ENCODE measurements at regions not wholly inside any gene's neighbourhood (a gene's known extent, or its start where the extent isn't known, plus 50 kb on each side); places are given as distances from the start of the nearest gene placed in this dataset.

GRCh38 chr1:5404412-5405203 is 587.6 kb downstream of the NPHP4 start:
- no peak overlapping the region for H3K4me3 ChIP-seq
- H3K9me3 ChIP-seq, result no peaks in the 10 kb centered on the region
- H3K27me3 ChIP-seq, result no peaks in the 10 kb centered on the region
- H3K36me3 ChIP-seq, result no peaks in the 10 kb centered on the region
- DNase-seq, result no peak

GRCh38 chr1:5403935-5404334 is 588.3 kb downstream of the NPHP4 start:
- H3K36me3 ChIP-seq, result no peaks in the 10 kb centered on the region
- DNase-seq, result no peak
- H3K9me3 ChIP-seq, result no peaks in the 10 kb centered on the region
- H3K27me3 ChIP-seq, result no peaks in the 10 kb centered on the region
- H3K4me3 ChIP-seq, result no peak overlapping the region

GRCh38 chr1:5402618-5403017 is 589.6 kb downstream of the NPHP4 start:
- H3K4me3 ChIP-seq, result no peak overlapping the region
- no peak for DNase-seq
- H3K27me3 ChIP-seq, result no peaks in the 10 kb centered on the region
- H3K36me3 ChIP-seq, result no peaks in the 10 kb centered on the region
- H3K9me3 ChIP-seq, result no peaks in the 10 kb centered on the region

GRCh38 chr1:5399771-5400170 is 592.5 kb downstream of the NPHP4 start:
- Histone ChIP-seq H3K9me3 (no peaks in the 10 kb centered on the region), H3K27me3 (no peaks in the 10 kb centered on the region), H3K4me3 (no peak overlapping the region), H3K36me3 (no peaks in the 10 kb centered on the region)
- DNase-seq, result no peak

- H3K27me3 ChIP-seq, result no peaks in the 10 kb centered on the region
- no peaks in the 10 kb centered on the region for H3K9me3 ChIP-seq
- H3K36me3 ChIP-seq, result no peaks in the 10 kb centered on the region
- no peak overlapping the region for H3K4me3 ChIP-seq
- no peak for DNase-seq
These were observed 595.6 kb downstream of the NPHP4 start for GRCh38 chr1:5396593-5396992.

- no peaks in the 10 kb centered on the region for H3K9me3 ChIP-seq
- H3K4me3 ChIP-seq, result no peak overlapping the region
- no peaks in the 10 kb centered on the region; the same call in 1 of the 2 replicates for H3K27me3 ChIP-seq
- H3K36me3 ChIP-seq, result no peaks in the 10 kb centered on the region
- no peak for DNase-seq
These were observed 598.1 kb downstream of the NPHP4 start for GRCh38 chr1:5394111-5394510.

- H3K36me3 ChIP-seq, result no peaks in the 10 kb centered on the region
- no peak for DNase-seq
- H3K27me3 ChIP-seq, result no peaks in the 10 kb centered on the region; the same call in 1 of the 2 replicates
- no peaks in the 10 kb centered on the region for H3K9me3 ChIP-seq
- no peak overlapping the region for H3K4me3 ChIP-seq
These were observed 598.6 kb downstream of the NPHP4 start for GRCh38 chr1:5393603-5394002.

- no peak for DNase-seq
- H3K27me3 ChIP-seq, result no peaks in the 10 kb centered on the region; the same call in 1 of the 2 replicates
- no peak overlapping the region for H3K4me3 ChIP-seq
- no peaks in the 10 kb centered on the region for H3K36me3 ChIP-seq
- H3K9me3 ChIP-seq, result no peaks in the 10 kb centered on the region
These were observed 599.1 kb downstream of the NPHP4 start for GRCh38 chr1:5393146-5393545.

GRCh38 chr1:5391725-5392124 is 600.5 kb downstream of the NPHP4 start:
- H3K9me3 ChIP-seq, result no peaks in the 10 kb centered on the region
- no peaks in the 10 kb centered on the region for H3K36me3 ChIP-seq
- H3K4me3 ChIP-seq, result no peak overlapping the region
- no peak for DNase-seq
- no peaks in the 10 kb centered on the region; the same call in 1 of the 2 replicates for H3K27me3 ChIP-seq

- H3K9me3 ChIP-seq, result no peaks in the 10 kb centered on the region
- DNase-seq, result no peak
- no peaks in the 10 kb centered on the region for H3K36me3 ChIP-seq
- no peak overlapping the region for H3K4me3 ChIP-seq
- no peaks in the 10 kb centered on the region; the same call in 1 of the 2 replicates for H3K27me3 ChIP-seq
These were observed 601.7 kb downstream of the NPHP4 start for GRCh38 chr1:5390504-5390903.

GRCh38 chr1:5389101-5389885 is 602.9 kb downstream of the NPHP4 start:
- Histone ChIP-seq H3K4me3 (no peak overlapping the region), H3K9me3 (no peaks in the 10 kb centered on the region), H3K36me3 (no peaks in the 10 kb centered on the region), H3K27me3 (no peaks in the 10 kb centered on the region; the same call in 1 of the 2 replicates)
- DNase-seq, result no peak

- no peak for DNase-seq
- no peaks in the 10 kb centered on the region; the same call in 1 of the 2 replicates for H3K27me3 ChIP-seq
- H3K9me3 ChIP-seq, result no peaks in the 10 kb centered on the region
- H3K4me3 ChIP-seq, result no peak overlapping the region
- H3K36me3 ChIP-seq, result no peaks in the 10 kb centered on the region
These were observed 603.6 kb downstream of the NPHP4 start for GRCh38 chr1:5388622-5389021.

- DNase-seq, result no peak
- H3K36me3 ChIP-seq, result no peaks in the 10 kb centered on the region
- H3K9me3 ChIP-seq, result no peaks in the 10 kb centered on the region
- H3K27me3 ChIP-seq, result no peaks in the 10 kb centered on the region; the same call in 1 of the 2 replicates
- no peak overlapping the region for H3K4me3 ChIP-seq
These were observed 605.9 kb downstream of the NPHP4 start for GRCh38 chr1:5386371-5386770.

- no peaks in the 10 kb centered on the region for H3K9me3 ChIP-seq
- H3K36me3 ChIP-seq, result no peaks in the 10 kb centered on the region
- H3K27me3 ChIP-seq, result no peaks in the 10 kb centered on the region; the same call in 1 of the 2 replicates
- no peak for DNase-seq
- H3K4me3 ChIP-seq, result no peak overlapping the region
These were observed 606.3 kb downstream of the NPHP4 start for GRCh38 chr1:5385956-5386355.

GRCh38 chr1:5385096-5385799 is 607.0 kb downstream of the NPHP4 start:
- H3K36me3 ChIP-seq, result no peaks in the 10 kb centered on the region
- DNase-seq, result no peak

GRCh38 chr1:5381491-5381890 is 610.7 kb downstream of the NPHP4 start:
- no peaks in the 10 kb centered on the region for H3K27me3 ChIP-seq
- no peaks in the 10 kb centered on the region for H3K36me3 ChIP-seq
- H3K9me3 ChIP-seq, result no peaks in the 10 kb centered on the region
- no peak for DNase-seq
- no peak overlapping the region for H3K4me3 ChIP-seq

More at GRCh38 chr1:5385096-5385799, 607.0 kb downstream of the NPHP4 start:
- H3K27me3 ChIP-seq, result no peaks in the 10 kb centered on the region; the same call in 1 of the 2 replicates
- no peak overlapping the region for H3K4me3 ChIP-seq
- H3K9me3 ChIP-seq, result no peaks in the 10 kb centered on the region

- Histone ChIP-seq H3K36me3 (no peaks in the 10 kb centered on the region), H3K4me3 (no peak overlapping the region), H3K9me3 (no peaks in the 10 kb centered on the region), H3K27me3 (no peaks in the 10 kb centered on the region)
- DNase-seq, result no peak
These were observed 613.0 kb downstream of the NPHP4 start for GRCh38 chr1:5379176-5379759.
